ENCODE measurements at regions not wholly inside any gene's neighbourhood (a gene's known extent, or its start where the extent isn't known, plus 50 kb on each side); places are given as distances from the start of the nearest gene placed in this dataset.

GRCh38 chr6:22804620-22805261 is 235.4 kb downstream of the HDGFL1 start:
- no peak for TF ChIP-seq CTCF (IDR thresholded peaks at IDR 0.05; ENCODE audit: extremely low read depth in 1 of 2, insufficient read depth in 1 of 2, low read depth in 1 of 2, low read length in 2 of 2)
- no peak for TF ChIP-seq POLR2AphosphoS5 (IDR thresholded peaks at IDR 0.05; ENCODE audit: insufficient read depth, low read depth, low read length)
- no peak for TF ChIP-seq EZH2 (IDR thresholded peaks at IDR 0.05; ENCODE audit: borderline replicate concordance, low read depth, low read length, severe bottlenecking)
- TF ChIP-seq FOS (IDR thresholded peaks at IDR 0.05; ENCODE audit: borderline replicate concordance, insufficient read depth, low read length) = no peak
- TF ChIP-seq MYC (IDR thresholded peaks at IDR 0.05; ENCODE audit: low read depth, low read length) = no peak
- no peak for TF ChIP-seq MAX (IDR thresholded peaks at IDR 0.05; ENCODE audit: insufficient read depth, insufficient read length)
- no peak for TF ChIP-seq POLR2A (IDR thresholded peaks at IDR 0.05; ENCODE audit: low read depth, low read length)
- TF ChIP-seq JUN (IDR thresholded peaks at IDR 0.05; ENCODE audit: borderline replicate concordance, insufficient read depth, insufficient read length, low read depth) = no peak
- TF ChIP-seq GATA2 (IDR thresholded peaks at IDR 0.05; ENCODE audit: insufficient read depth, insufficient read length, low read depth, low read length) = no peak
